PC-3 (cell line): ENCODE measurements at regions not wholly inside any gene's neighbourhood (a gene's known extent, or its start where the extent isn't known, plus 50 kb on each side); places are given as distances from the start of the nearest gene placed in this dataset.

ENCODE experiments used
- ATAC-seq: fragments of 200-7000 bp; cut with Tn5 transposase; 2 replicates; pipeline ENCODE4 v1.9.1; 2020; ENCODE audit warnings: mild to moderate bottlenecking, moderate library complexity
- BruUV-seq: library from RNA; stranded (reverse); fragments of 400-500 nt; replicated peaks from 2 replicates; lab custom pipeline; 2021; lab: Mats Ljungman, UMichigan
- CTCF ChIA-PET: fragments of 300-600 bp; sonication (Branson Sonifier 250); formaldehyde crosslinking; loops from one replicate; lab custom pipeline; 2022; ENCODE audit warnings: antibody characterized with exemption; lab: Charles Lee
- POLR2A ChIA-PET: fragments of 300-600 bp; sonication (Branson Sonifier 250); formaldehyde crosslinking; loops from one replicate; lab custom pipeline; 2022; ENCODE audit warnings: antibody characterized with exemption; ENCODE audit not compliant: unreplicated experiment; lab: Charles Lee
- DNase-seq: peaks from one replicate; pipeline ENCODE4 v3.0.0-alpha.2; 2015
- H2AFZ ChIP-seq: fragments of 300-600 bp; sonication (generic); 2 replicates; pipeline ENCODE4 v1.6.0; 2016; ENCODE audit warnings: antibody characterized with exemption, low read length
- H3F3A ChIP-seq: fragments of 300-600 bp; sonication (generic); one replicate; pipeline ENCODE4 v1.6.0; 2017; ENCODE audit warnings: antibody characterized with exemption, low read length, control low read depth, mild to moderate bottlenecking; ENCODE audit not compliant: unreplicated experiment
- H3K27ac ChIP-seq: fragments of 300-600 bp; sonication (generic); 2 replicates; pipeline ENCODE4 v1.5.1; 2016; ENCODE audit warnings: mild to moderate bottlenecking, low read length
- H3K27me3 ChIP-seq: fragments of 300-600 bp; sonication (generic); 2 replicates; pipeline ENCODE4 v1.6.1; 2016; ENCODE audit warnings: low read length, mixed read lengths
- H3K36me3 ChIP-seq: fragments of 300-600 bp; sonication (generic); 2 replicates; pipeline ENCODE4 v1.6.1; 2016; ENCODE audit warnings: low read depth, mixed run types, low read length, mixed read lengths
- H3K4me1 ChIP-seq: fragments of 300-600 bp; sonication (generic); 2 replicates; pipeline ENCODE4 v1.5.1; 2016; ENCODE audit warnings: low read length; ENCODE audit not compliant: insufficient read depth
- H3K4me2 ChIP-seq: fragments of 300-600 bp; sonication (generic); 2 replicates; pipeline ENCODE4 v1.6.0; 2016; ENCODE audit warnings: low read length
- H3K4me3 ChIP-seq: fragments of 300-600 bp; sonication (generic); 2 replicates; pipeline ENCODE4 v1.5.1; 2016; ENCODE audit warnings: mild to moderate bottlenecking, low read length, mixed read lengths
- H3K79me2 ChIP-seq: fragments of 300-600 bp; sonication (generic); 2 replicates; pipeline ENCODE4 v1.6.1; 2017; ENCODE audit warnings: low read length, mixed read lengths
- H3K9ac ChIP-seq: fragments of 300-600 bp; sonication (generic); 2 replicates; pipeline ENCODE4 v1.6.0; 2016; ENCODE audit warnings: mild to moderate bottlenecking, low read length
- H3K9me2 ChIP-seq: fragments of 300-600 bp; sonication (generic); replicated peaks from 2 replicates; pipeline ENCODE4 v1.6.1; 2016; ENCODE audit warnings: mixed run types, low read length, mixed read lengths
- H3K9me3 ChIP-seq: fragments of 300-600 bp; sonication (generic); 2 replicates; pipeline ENCODE4 v1.6.1; 2016; ENCODE audit warnings: low read length, mixed read lengths
- H4K20me1 ChIP-seq: fragments of 300-600 bp; sonication (generic); 2 replicates; pipeline ENCODE4 v1.6.1; 2016; ENCODE audit warnings: low read length, mixed read lengths
- EZH2 ChIP-seq: fragments of 300-600 bp; sonication (generic); IDR thresholded peaks from one replicate; pipeline ENCODE4 v1.6.1; 2017; ENCODE audit warnings: antibody characterized with exemption, mild to moderate bottlenecking, low read length; ENCODE audit not compliant: unreplicated experiment
- EZH2phosphoT487 ChIP-seq: fragments of 300-600 bp; sonication (generic); IDR thresholded peaks from 2 replicates; pipeline ENCODE4 v1.6.1; 2018; ENCODE audit warnings: mild to moderate bottlenecking, antibody characterized with exemption, low read length, borderline replicate concordance
- intact Hi-C: fragments of 100-400 bp; cut with micrococcal nuclease; formaldehyde crosslinking; loops from 2 replicates; pipeline ENCODE4 v1.9.0; 2023
- TF ChIP-seq, protein P1 (sequence below): fragments of 300-600 bp; sonication (generic); conservative IDR thresholded peaks from 2 replicates; pipeline ENCODE4 v1.5.1; 2017; ENCODE audit warnings: antibody characterized with exemption, low read depth, mild to moderate bottlenecking, low read length

DNA sequence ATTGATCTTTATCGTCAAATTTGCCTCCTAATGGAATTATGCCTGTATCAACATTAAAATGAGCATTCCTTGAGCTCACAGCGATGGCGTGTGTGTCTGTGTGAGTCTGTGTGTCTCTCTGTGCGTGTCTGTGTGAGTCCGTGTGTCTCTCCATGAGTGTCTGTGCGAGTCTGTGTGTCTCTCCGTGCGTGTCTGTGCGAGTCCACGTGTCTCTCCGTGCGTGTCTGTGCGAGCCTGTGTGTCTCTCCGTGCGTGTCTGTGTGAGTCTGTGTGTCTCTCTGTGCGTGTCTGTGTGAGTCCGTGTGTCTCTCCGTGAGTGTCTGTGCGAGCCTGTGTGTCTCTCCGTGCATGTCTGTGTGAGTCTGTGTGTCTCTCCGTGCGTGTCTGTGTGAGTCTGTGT lies 326.5 kb upstream of the B3GAT1 start:
- intact Hi-C loops = no loop called here
- Histone ChIP-seq H3K27me3 (no peaks in the 10 kb centered on the region), H4K20me1 (no peaks in the 10 kb centered on the region), H3K36me3 (no peaks in the 10 kb centered on the region), H3F3A (no peaks in the 10 kb centered on the region), H3K4me3 (no peak overlapping the region), H3K4me2 (no peak overlapping the region), H3K27ac (no peak overlapping the region), H3K9me3 (no peaks in the 10 kb centered on the region), H3K9me2 (no peaks in the 10 kb centered on the region), H3K9ac (no peak overlapping the region), H3K79me2 (no peaks in the 10 kb centered on the region), H3K4me1 (no peaks in the 10 kb centered on the region), H2AFZ (no peak overlapping the region)
- POLR2A ChIA-PET = no interaction called here
- BruUV-seq = no TSS peak
- ATAC-seq (no peak), DNase-seq (no peak)
- CTCF ChIA-PET = no interaction called here
- TF ChIP-seq EZH2phosphoT487 (no peak), EZH2 (no peak)
- TF ChIP-seq, protein P1, sequence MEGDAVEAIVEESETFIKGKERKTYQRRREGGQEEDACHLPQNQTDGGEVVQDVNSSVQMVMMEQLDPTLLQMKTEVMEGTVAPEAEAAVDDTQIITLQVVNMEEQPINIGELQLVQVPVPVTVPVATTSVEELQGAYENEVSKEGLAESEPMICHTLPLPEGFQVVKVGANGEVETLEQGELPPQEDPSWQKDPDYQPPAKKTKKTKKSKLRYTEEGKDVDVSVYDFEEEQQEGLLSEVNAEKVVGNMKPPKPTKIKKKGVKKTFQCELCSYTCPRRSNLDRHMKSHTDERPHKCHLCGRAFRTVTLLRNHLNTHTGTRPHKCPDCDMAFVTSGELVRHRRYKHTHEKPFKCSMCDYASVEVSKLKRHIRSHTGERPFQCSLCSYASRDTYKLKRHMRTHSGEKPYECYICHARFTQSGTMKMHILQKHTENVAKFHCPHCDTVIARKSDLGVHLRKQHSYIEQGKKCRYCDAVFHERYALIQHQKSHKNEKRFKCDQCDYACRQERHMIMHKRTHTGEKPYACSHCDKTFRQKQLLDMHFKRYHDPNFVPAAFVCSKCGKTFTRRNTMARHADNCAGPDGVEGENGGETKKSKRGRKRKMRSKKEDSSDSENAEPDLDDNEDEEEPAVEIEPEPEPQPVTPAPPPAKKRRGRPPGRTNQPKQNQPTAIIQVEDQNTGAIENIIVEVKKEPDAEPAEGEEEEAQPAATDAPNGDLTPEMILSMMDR = no peak

DNA sequence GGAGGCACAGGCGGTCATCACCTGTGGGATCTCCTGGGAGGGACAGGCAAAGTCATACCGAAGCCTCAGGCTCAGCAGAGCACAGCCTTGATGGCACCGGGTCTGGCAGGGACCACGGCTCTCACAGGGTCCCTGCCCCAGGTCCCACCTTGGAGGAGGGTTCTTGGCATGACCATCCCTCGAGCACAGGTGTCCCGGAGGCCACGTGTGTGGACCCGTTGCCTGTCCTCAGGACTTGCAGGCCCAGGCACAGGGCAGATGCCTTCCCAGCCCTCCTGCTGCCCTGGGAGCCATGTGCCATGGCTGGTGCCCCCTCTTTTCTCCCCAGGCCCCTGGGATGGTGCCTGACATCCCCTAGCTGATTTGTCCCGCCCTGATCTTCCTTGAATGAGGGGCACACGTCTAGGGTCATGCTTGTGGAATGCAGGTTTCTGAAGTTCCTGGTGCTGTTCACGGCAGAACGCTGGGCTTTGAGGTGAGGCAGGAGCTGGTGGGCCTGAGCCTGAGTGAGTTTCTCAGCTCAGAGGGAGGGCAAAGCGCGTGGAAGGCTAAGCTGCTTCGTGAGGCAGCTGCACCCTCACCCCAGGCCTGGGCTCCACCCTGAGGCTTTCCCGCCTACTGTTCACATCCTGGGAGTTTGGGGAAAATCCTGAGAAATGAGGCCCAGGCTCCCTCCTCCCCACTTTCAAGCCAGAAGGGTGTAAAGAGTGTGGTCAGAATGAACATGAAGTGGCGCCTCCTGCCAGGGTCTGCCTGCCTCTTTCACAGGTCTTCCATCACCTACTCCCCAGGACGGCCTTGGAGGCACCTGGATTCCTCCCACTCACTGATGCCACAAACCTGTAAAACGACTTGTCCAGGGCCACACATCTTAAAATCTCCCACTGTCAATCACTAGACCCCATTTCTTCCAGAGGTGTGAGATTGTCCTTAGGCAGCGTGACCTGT lies 325.8 kb upstream of the B3GAT1 start:
- no peak overlapping the region for H3K4me3 ChIP-seq
- no peak overlapping the region for H2AFZ ChIP-seq
- H3K36me3 ChIP-seq = no peaks in the 10 kb centered on the region
- H4K20me1 ChIP-seq = no peaks in the 10 kb centered on the region
- no peak overlapping the region for H3K4me2 ChIP-seq
- ATAC-seq = no peak
- no peaks in the 10 kb centered on the region for H3K27me3 ChIP-seq
- H3K9ac ChIP-seq = no peak overlapping the region
- intact Hi-C loops = no loop called here
- H3K79me2 ChIP-seq = no peaks in the 10 kb centered on the region
- H3F3A ChIP-seq = no peaks in the 10 kb centered on the region
- no peaks in the 10 kb centered on the region for H3K4me1 ChIP-seq
- POLR2A ChIA-PET = no interaction called here
- no peaks in the 10 kb centered on the region for H3K9me2 ChIP-seq
- CTCF ChIA-PET = no interaction called here
- DNase-seq = no peak
- TF ChIP-seq, protein P1 = no peak
- no peak for TF ChIP-seq EZH2phosphoT487
- no peak for TF ChIP-seq EZH2
- H3K9me3 ChIP-seq = no peaks in the 10 kb centered on the region
- BruUV-seq = no TSS peak
- no peak overlapping the region for H3K27ac ChIP-seq
